ENCODE measurements at regions not wholly inside any gene's neighbourhood (a gene's known extent, or its start where the extent isn't known, plus 50 kb on each side); places are given as distances from the start of the nearest gene placed in this dataset.

DNA sequence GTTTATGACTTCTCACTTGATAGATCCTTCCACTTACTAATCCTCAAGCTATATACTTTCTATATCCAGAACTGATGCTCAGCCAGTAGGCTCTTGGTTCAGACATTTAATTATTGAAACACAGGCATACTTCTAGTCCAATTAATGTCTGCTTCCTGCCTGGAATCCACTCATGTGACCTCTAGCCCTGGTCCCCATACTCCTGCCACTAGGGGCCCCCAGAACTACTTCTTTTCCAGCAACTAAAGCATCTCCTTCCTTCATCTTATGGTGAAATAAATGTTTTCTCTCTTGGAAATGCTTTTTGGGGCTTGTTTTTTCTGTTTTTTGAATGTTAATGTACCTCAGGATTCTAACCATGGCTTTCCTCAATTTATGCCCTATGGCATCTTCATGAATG, 527.6 kb downstream of the SATB2 start (continued):
- TF ChIP-seq ZBTB33 (IDR thresholded peaks at IDR 0.05) (no peak), SP1 (IDR thresholded peaks at IDR 0.05) (no peak)

- Histone ChIP-seq H3K4me3 (ENCODE audit: low read depth in 1 of 3, low read length in 3 of 3) (no peak overlapping the region), H3K4me1 (ENCODE audit: control insufficient read depth in 4 of 4, insufficient read depth in 4 of 4, low read length in 3 of 4) (no peaks in the 10 kb centered on the region), H3K36me3 (ENCODE audit: control insufficient read depth in 4 of 4, insufficient read depth in 3 of 4, low read depth in 1 of 4, low read length in 3 of 4) (no peaks in the 10 kb centered on the region), H3K9me3 (ENCODE audit: control insufficient read depth in 4 of 4, low read length in 3 of 4) (peaks cover 0 to 7% (median under 1%) of the 10 kb centered on the region in 4 donors), H3K27ac (ENCODE audit: low read depth in 1 of 2, low read length in 2 of 2) (no peak overlapping the region), H3K9ac (ENCODE audit: low read depth in 1 of 2, low read length in 2 of 2) (no peak overlapping the region), H3K27me3 (ENCODE audit: control insufficient read depth in 4 of 4, insufficient read depth in 4 of 4, low read length in 3 of 4) (no peaks in the 10 kb centered on the region)
- no peak for TF ChIP-seq RXRA (IDR thresholded peaks at IDR 0.05)
- no peak for TF ChIP-seq TAF1 (conservative IDR thresholded peaks at IDR 0.05)
- TF ChIP-seq, protein P1, sequence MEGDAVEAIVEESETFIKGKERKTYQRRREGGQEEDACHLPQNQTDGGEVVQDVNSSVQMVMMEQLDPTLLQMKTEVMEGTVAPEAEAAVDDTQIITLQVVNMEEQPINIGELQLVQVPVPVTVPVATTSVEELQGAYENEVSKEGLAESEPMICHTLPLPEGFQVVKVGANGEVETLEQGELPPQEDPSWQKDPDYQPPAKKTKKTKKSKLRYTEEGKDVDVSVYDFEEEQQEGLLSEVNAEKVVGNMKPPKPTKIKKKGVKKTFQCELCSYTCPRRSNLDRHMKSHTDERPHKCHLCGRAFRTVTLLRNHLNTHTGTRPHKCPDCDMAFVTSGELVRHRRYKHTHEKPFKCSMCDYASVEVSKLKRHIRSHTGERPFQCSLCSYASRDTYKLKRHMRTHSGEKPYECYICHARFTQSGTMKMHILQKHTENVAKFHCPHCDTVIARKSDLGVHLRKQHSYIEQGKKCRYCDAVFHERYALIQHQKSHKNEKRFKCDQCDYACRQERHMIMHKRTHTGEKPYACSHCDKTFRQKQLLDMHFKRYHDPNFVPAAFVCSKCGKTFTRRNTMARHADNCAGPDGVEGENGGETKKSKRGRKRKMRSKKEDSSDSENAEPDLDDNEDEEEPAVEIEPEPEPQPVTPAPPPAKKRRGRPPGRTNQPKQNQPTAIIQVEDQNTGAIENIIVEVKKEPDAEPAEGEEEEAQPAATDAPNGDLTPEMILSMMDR (IDR thresholded peaks at IDR 0.05; ENCODE audit: low read depth, low read length, missing input control) = no peak
- no peak for TF ChIP-seq ZBTB33 (IDR thresholded peaks at IDR 0.05)
- no peak for TF ChIP-seq EGR1 (IDR thresholded peaks at IDR 0.05; ENCODE audit: low read depth in 2 of 2)
- no peak for TF ChIP-seq FOXA2 (IDR thresholded peaks at IDR 0.05)
- no peak for TF ChIP-seq NR2F2 (IDR thresholded peaks at IDR 0.05)
- TF ChIP-seq, protein P2, sequence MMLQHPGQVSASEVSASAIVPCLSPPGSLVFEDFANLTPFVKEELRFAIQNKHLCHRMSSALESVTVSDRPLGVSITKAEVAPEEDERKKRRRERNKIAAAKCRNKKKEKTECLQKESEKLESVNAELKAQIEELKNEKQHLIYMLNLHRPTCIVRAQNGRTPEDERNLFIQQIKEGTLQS (IDR thresholded peaks at IDR 0.05) = no peak
- TF ChIP-seq YY1 (IDR thresholded peaks at IDR 0.05) = no peak
- TF ChIP-seq HNF4G (IDR thresholded peaks at IDR 0.05) = no peak
- 49% methylated on average over 3 of the region's 3 CpGs for WGBS
- no peak for DNase-seq (ENCODE audit: low spot score)
Observed at GRCh38 chr2:198928026-198928425, 529.7 kb downstream of the SATB2 start.

DNA sequence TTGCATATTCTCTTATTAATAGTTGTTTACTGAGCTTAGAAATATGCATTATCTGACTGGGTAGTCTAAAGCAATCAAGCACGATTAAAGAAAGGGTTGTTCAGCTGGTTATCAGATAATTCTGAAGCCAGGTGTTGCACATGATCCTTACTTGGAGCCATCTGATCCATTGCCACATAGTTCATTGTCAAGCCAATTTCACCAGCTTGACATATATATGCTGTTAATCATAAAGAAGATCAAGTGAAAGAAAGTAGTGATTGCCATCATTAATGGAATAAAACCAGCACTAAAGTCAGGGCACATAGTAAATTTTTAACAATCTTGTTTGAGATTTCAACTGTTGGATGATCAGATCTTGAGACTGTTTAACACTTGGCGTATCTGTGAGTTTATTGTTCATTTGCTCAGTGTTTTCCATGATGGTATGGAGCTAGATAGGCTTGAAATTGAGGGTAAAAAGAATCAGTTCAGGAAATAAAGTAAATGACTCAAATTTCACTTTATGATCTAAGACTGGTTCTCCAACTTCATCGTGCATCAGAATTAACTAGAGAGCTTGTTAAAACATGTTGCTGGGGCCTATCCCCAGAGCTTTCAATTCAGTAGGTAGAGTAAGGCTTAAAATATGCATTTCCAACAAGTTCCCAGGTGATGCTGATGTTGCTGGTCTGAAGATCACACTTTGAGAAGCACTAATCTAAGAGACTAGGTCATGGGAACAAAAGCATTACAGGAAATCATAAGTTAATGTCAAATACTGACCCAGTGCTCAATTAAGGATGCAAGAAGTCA, 539.6 kb downstream of the SATB2 start:
- H3K27me3 ChIP-seq (ENCODE audit: control insufficient read depth in 4 of 4, insufficient read depth in 4 of 4, low read length in 3 of 4) = no peaks in the 10 kb centered on the region
- 77% methylated on average over 3 of the region's 3 CpGs for whole genome bisulfite sequencing
- DNase-seq (ENCODE audit: low spot score) = no peak
- H3K4me1 ChIP-seq (ENCODE audit: control insufficient read depth in 4 of 4, insufficient read depth in 4 of 4, low read length in 3 of 4) = no peaks in the 10 kb centered on the region
- no peak overlapping the region for H3K9ac ChIP-seq (ENCODE audit: low read depth in 1 of 2, low read length in 2 of 2)
- no peaks in the 10 kb centered on the region for H3K9me3 ChIP-seq (ENCODE audit: control insufficient read depth in 4 of 4, low read length in 3 of 4)
- H3K36me3 ChIP-seq (ENCODE audit: control insufficient read depth in 4 of 4, insufficient read depth in 3 of 4, low read depth in 1 of 4, low read length in 3 of 4) = no peaks in the 10 kb centered on the region
- H3K27ac ChIP-seq (ENCODE audit: low read depth in 1 of 2, low read length in 2 of 2) = no peak overlapping the region
- no peak overlapping the region for H3K4me3 ChIP-seq (ENCODE audit: low read depth in 1 of 3, low read length in 3 of 3)
- TF ChIP-seq REST (IDR thresholded peaks at IDR 0.05) = no peak
- no peak for TF ChIP-seq YY1 (IDR thresholded peaks at IDR 0.05)
- TF ChIP-seq HNF4G (IDR thresholded peaks at IDR 0.05) = no peak
- TF ChIP-seq JUND (IDR thresholded peaks at IDR 0.05) = no peak
- no peak for TF ChIP-seq GABPA (IDR thresholded peaks at IDR 0.05 in 1 of 2, conservative IDR thresholded peaks at IDR 0.05 in 1 of 2)

Data from liver (tissue), 8 donors.